H9 (cell line): ENCODE measurements at regions not wholly inside any gene's neighbourhood (a gene's known extent, or its start where the extent isn't known, plus 50 kb on each side); places are given as distances from the start of the nearest gene placed in this dataset.

Experiments
- DNase-seq: peaks from one replicate; pipeline ENCODE4 v3.0.0-alpha.2; 2017
- H2AFZ ChIP-seq: one replicate; pipeline ENCODE4 v1.6.1; 2013; ENCODE audit warnings: mild to moderate bottlenecking, low read length, control low read depth, moderate library complexity
- H2AK5ac ChIP-seq: 2 replicates; pipeline ENCODE4 v1.6.1; 2013; ENCODE audit warnings: low read length, control low read depth, mixed read lengths; ENCODE audit not compliant: insufficient read length
- H2BK120ac ChIP-seq: one replicate; pipeline ENCODE4 v1.6.1; 2013; ENCODE audit warnings: low read depth, mild to moderate bottlenecking, low read length, control low read depth, inconsistent platforms; ENCODE audit not compliant: poor library complexity, severe bottlenecking
- H2BK12ac ChIP-seq: 2 replicates; pipeline ENCODE4 v1.6.1; 2013; ENCODE audit warnings: low read length, control low read depth, mixed read lengths, low read depth; ENCODE audit not compliant: insufficient read length
- H2BK15ac ChIP-seq: 2 replicates; pipeline ENCODE4 v1.6.1; 2013; ENCODE audit warnings: low read depth, low read length, control low read depth
- H2BK20ac ChIP-seq: one replicate; pipeline ENCODE4 v1.6.1; 2013; ENCODE audit warnings: low read depth, mild to moderate bottlenecking, low read length, control low read depth, inconsistent platforms; ENCODE audit not compliant: poor library complexity, severe bottlenecking
- H2BK5ac ChIP-seq: 2 replicates; pipeline ENCODE4 v1.6.1; 2013; ENCODE audit warnings: low read length, control low read depth, mixed read lengths; ENCODE audit not compliant: insufficient read length
- H3K14ac ChIP-seq: 2 replicates; pipeline ENCODE4 v1.6.1; 2013; ENCODE audit warnings: low read length, control low read depth; ENCODE audit not compliant: insufficient read depth
- H3K18ac ChIP-seq: 2 replicates; pipeline ENCODE4 v1.6.1; 2013; ENCODE audit warnings: low read depth, mild to moderate bottlenecking, mixed read lengths, low read length, control low read depth; ENCODE audit not compliant: insufficient read length
- H3K23ac ChIP-seq: 2 replicates; pipeline ENCODE4 v1.6.1; 2013; ENCODE audit warnings: low read length, control low read depth, mixed read lengths, low read depth; ENCODE audit not compliant: insufficient read length
- H3K23me2 ChIP-seq: 2 replicates; pipeline ENCODE4 v1.6.1; 2013; ENCODE audit warnings: low read depth, mild to moderate bottlenecking, mixed read lengths, low read length, control low read depth; ENCODE audit not compliant: insufficient read length, poor library complexity, severe bottlenecking
- H3K27ac ChIP-seq: 2 replicates; pipeline ENCODE4 v1.5.1; 2013; ENCODE audit warnings: low read length, control low read depth, mixed read lengths, low read depth; ENCODE audit not compliant: insufficient read length
- H3K27me3 ChIP-seq: 2 replicates; pipeline ENCODE4 v1.6.1; 2013; ENCODE audit warnings: low read length, control low read depth, inconsistent platforms; ENCODE audit not compliant: insufficient read depth
- H3K4ac ChIP-seq: 2 replicates; pipeline ENCODE4 v1.6.1; 2013; ENCODE audit warnings: low read depth, mild to moderate bottlenecking, control low read depth, inconsistent platforms, low read length, moderate library complexity
- H3K4me1 ChIP-seq: 2 replicates; pipeline ENCODE4 v1.6.1; 2013; ENCODE audit warnings: low read length, control low read depth, inconsistent platforms; ENCODE audit not compliant: insufficient read depth
- H3K4me2 ChIP-seq: 2 replicates; pipeline ENCODE4 v1.6.1; 2013; ENCODE audit warnings: low read length, control low read depth, mixed read lengths; ENCODE audit not compliant: insufficient read length, insufficient read depth
- H3K56ac ChIP-seq: 2 replicates; pipeline ENCODE4 v1.6.1; 2013; ENCODE audit warnings: low read depth, mild to moderate bottlenecking, mixed read lengths, low read length, control low read depth; ENCODE audit not compliant: insufficient read length
- H3K79me1 ChIP-seq: 2 replicates; pipeline ENCODE4 v1.6.1; 2013; ENCODE audit warnings: low read depth, mild to moderate bottlenecking, moderate library complexity, low read length, control low read depth, inconsistent platforms; ENCODE audit not compliant: insufficient read depth, poor library complexity, severe bottlenecking
- H3K79me2 ChIP-seq: 2 replicates; pipeline ENCODE4 v1.6.1; 2013; ENCODE audit warnings: low read length, control low read depth, inconsistent platforms; ENCODE audit not compliant: insufficient read depth
- H3K9ac ChIP-seq: 2 replicates; pipeline ENCODE4 v1.6.1; 2013; ENCODE audit warnings: low read length, control low read depth, mixed read lengths; ENCODE audit not compliant: insufficient read length; ENCODE audit errors: extremely low read depth
- H3K9me3 ChIP-seq: one replicate; pipeline ENCODE4 v1.6.1; 2013; ENCODE audit warnings: low read depth, low read length, inconsistent platforms; ENCODE audit not compliant: control insufficient read depth
- H3T11ph ChIP-seq: one replicate; pipeline ENCODE4 v1.6.1; 2013; ENCODE audit warnings: mild to moderate bottlenecking, low read length, control low read depth, inconsistent platforms
- H4K20me1 ChIP-seq: one replicate; pipeline ENCODE4 v1.6.1; 2013; ENCODE audit not compliant: control insufficient read depth, insufficient read length, insufficient read depth
- H4K5ac ChIP-seq: 2 replicates; pipeline ENCODE4 v1.6.1; 2013; ENCODE audit warnings: low read depth, mild to moderate bottlenecking, mixed read lengths, low read length, control low read depth; ENCODE audit not compliant: insufficient read length
- H4K8ac ChIP-seq: replicated peaks from 2 replicates; pipeline ENCODE4 v1.6.1; 2013; ENCODE audit warnings: low read length, control low read depth, mixed read lengths, low read depth; ENCODE audit not compliant: insufficient read length
- H4K91ac ChIP-seq: 2 replicates; pipeline ENCODE4 v1.6.1; 2013; ENCODE audit warnings: low read depth, mild to moderate bottlenecking, moderate library complexity, mixed read lengths, low read length, control low read depth; ENCODE audit not compliant: insufficient read length
- H3K27ac Mint-ChIP-seq, 3 experiments: 2 replicates in 2 of 3; 3 replicates in 1 of 3; pipeline ENCODE4 v1.8.0; 2020 to 2021; ENCODE audit warnings: mixed read lengths in 3 of 3, mild to moderate bottlenecking in 1 of 3, moderate library complexity in 1 of 3
- H3K27me3 Mint-ChIP-seq: 2 replicates; pipeline ENCODE4 v1.8.0; 2021; ENCODE audit warnings: low read depth, mild to moderate bottlenecking, moderate library complexity, mixed read lengths
- H3K36me3 Mint-ChIP-seq, 3 experiments: 2 replicates in 2 of 3; 3 replicates in 1 of 3; pipeline ENCODE4 v1.8.0; 2020 to 2021; ENCODE audit warnings: low read depth in 3 of 3, mixed read lengths in 3 of 3; ENCODE audit not compliant: insufficient read depth in 1 of 3
- H3K4me1 Mint-ChIP-seq, 2 experiments: 2 replicates each; pipeline ENCODE4 v1.8.0; 2020; ENCODE audit warnings: mixed read lengths in 2 of 2
- H3K4me3 Mint-ChIP-seq, 2 experiments: 2 replicates in 1 of 2; 3 replicates in 1 of 2; pipeline ENCODE4 v1.8.0; 2020 to 2021; ENCODE audit warnings: mild to moderate bottlenecking in 2 of 2, mixed read lengths in 2 of 2, moderate library complexity in 1 of 2
- H3K9me3 Mint-ChIP-seq, 2 experiments: 2 replicates in 1 of 2; 3 replicates in 1 of 2; pipeline ENCODE4 v1.8.0; 2020; ENCODE audit warnings: mild to moderate bottlenecking in 2 of 2, mixed read lengths in 2 of 2, moderate library complexity in 1 of 2
- WGBS: extraction: QIAGEN DNeasy Blood & Tissue Kit; methylation state at CpG from one replicate; pipeline ENCODE4 v1.1.7; 2013; ENCODE audit warnings: missing lambda C conversion rate, low lambda C conversion rate, mixed read lengths; ENCODE audit not compliant: insufficient read length; ENCODE audit errors: extremely low coverage; 5-methylcytosine and 5-hydroxymethylcytosine counted together
- TF ChIP-seq, protein P1 (sequence below): fragments of 200-600 bp; sonication (generic); conservative IDR thresholded peaks from 3 replicates; pipeline ENCODE4 v1.8.0; 2021; ENCODE audit warnings: antibody characterized with exemption, mild to moderate bottlenecking

DNA sequence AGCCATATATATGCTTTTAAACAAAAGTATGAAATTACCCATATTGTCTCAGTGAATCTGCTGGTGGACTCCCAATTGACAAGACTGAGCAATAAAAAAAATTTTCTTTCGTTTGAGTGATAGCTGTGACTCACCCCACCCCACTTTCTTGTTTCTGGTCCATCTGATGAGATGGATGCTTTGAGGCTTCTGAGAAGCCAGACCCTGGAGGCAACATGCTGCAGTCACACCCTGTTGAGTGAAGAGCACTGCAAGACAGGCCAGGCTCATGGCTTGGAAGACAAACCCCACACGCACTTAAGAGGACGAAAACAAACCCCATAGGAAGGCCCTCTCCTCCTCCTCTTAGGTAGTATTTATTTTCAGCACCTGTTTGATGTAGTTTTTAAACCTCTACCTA is 276.0 kb upstream of the TTC14 start:
- Histone ChIP-seq H4K5ac (no peak overlapping the region), H3K27me3 (no peaks in the 10 kb centered on the region), H3K18ac (no peak overlapping the region), H4K91ac (no peak overlapping the region), H3K4ac (no peak overlapping the region), H2BK20ac (no peak overlapping the region), H3K56ac (no peak overlapping the region), H3K4me2 (no peak overlapping the region), H2BK5ac (no peak overlapping the region), H3K23me2 (no peaks in the 10 kb centered on the region), H2BK15ac (no peak overlapping the region), H2BK12ac (no peak overlapping the region), H3K14ac (no peak overlapping the region), H3K9ac (no peak overlapping the region), H3K4me1 (no peaks in the 10 kb centered on the region; the same call in 1 of the 2 replicates), H3K79me2 (no peaks in the 10 kb centered on the region), H4K20me1 (no peaks in the 10 kb centered on the region), H2AK5ac (no peak overlapping the region), H2BK120ac (no peak overlapping the region), H3T11ph (no peak overlapping the region), H2AFZ (no peak overlapping the region), H3K23ac (no peak overlapping the region), H4K8ac (no peak overlapping the region), H3K79me1 (no peaks in the 10 kb centered on the region), H3K9me3 (no peaks in the 10 kb centered on the region), H3K27ac (no peak overlapping the region)
- Mint-ChIP-seq H3K4me3 (no peak overlapping the region), H3K27me3 (no peaks in the 10 kb centered on the region), H3K27ac (no peak overlapping the region; a peak in 1 of 7 replicates), H3K4me1 (peaks cover 3 to 9% of the 10 kb centered on the region in 2 experiments; a peak in 3 of 4 replicates), H3K36me3 (no peaks in the 10 kb centered on the region), H3K9me3 (no peaks in the 10 kb centered on the region)
- TF ChIP-seq, protein P1, sequence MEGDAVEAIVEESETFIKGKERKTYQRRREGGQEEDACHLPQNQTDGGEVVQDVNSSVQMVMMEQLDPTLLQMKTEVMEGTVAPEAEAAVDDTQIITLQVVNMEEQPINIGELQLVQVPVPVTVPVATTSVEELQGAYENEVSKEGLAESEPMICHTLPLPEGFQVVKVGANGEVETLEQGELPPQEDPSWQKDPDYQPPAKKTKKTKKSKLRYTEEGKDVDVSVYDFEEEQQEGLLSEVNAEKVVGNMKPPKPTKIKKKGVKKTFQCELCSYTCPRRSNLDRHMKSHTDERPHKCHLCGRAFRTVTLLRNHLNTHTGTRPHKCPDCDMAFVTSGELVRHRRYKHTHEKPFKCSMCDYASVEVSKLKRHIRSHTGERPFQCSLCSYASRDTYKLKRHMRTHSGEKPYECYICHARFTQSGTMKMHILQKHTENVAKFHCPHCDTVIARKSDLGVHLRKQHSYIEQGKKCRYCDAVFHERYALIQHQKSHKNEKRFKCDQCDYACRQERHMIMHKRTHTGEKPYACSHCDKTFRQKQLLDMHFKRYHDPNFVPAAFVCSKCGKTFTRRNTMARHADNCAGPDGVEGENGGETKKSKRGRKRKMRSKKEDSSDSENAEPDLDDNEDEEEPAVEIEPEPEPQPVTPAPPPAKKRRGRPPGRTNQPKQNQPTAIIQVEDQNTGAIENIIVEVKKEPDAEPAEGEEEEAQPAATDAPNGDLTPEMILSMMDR: no peak
- WGBS: no CpG with 5 or more reads among the region's 3 CpGs
- no peak for DNase-seq
